Activated T-helper 17 cell treated with anti-CD3 and anti-CD28 coated beads, Interleukin-2, amount 50 U/mL, for 72 hours (primary cell): ENCODE measurements at regions not wholly inside any gene's neighbourhood (a gene's known extent, or its start where the extent isn't known, plus 50 kb on each side); places are given as distances from the start of the nearest gene placed in this dataset.

Experiments used
- ATAC-seq: fragments of 150-1000 bp; cut with Tn5 transposase; replicated peaks from 2 replicates; pipeline ENCODE4 v1.10.0; 2021; ENCODE audit warnings: mild to moderate bottlenecking, moderate library complexity
- H3K27ac Mint-ChIP-seq: one replicate; pipeline ENCODE4 v1.8.0; 2022; ENCODE audit warnings: mixed read lengths
- H3K27me3 Mint-ChIP-seq: one replicate; pipeline ENCODE4 v1.8.0; 2022; ENCODE audit warnings: mixed read lengths
- H3K36me3 Mint-ChIP-seq: one replicate; pipeline ENCODE4 v1.8.0; 2022; ENCODE audit warnings: low read depth, mild to moderate bottlenecking, mixed read lengths
- H3K4me1 Mint-ChIP-seq: one replicate; pipeline ENCODE4 v1.8.0; 2022; ENCODE audit warnings: mixed read lengths
- H3K4me3 Mint-ChIP-seq: one replicate; pipeline ENCODE4 v1.8.0; 2022; ENCODE audit warnings: mild to moderate bottlenecking, mixed read lengths
- H3K9me3 Mint-ChIP-seq: one replicate; pipeline ENCODE4 v1.8.0; 2022; ENCODE audit warnings: mixed read lengths

GRCh38 chr2:20150110-20150706, 74.7 kb downstream of the SDC1 start:
- Mint-ChIP-seq H3K27me3 (peaks cover 44% of the 10 kb centered on the region), H3K4me1 (no peaks in the 10 kb centered on the region), H3K27ac (no peak overlapping the region), H3K36me3 (no peaks in the 10 kb centered on the region), H3K9me3 (no peaks in the 10 kb centered on the region), H3K4me3 (no peak overlapping the region)
- no peak for ATAC-seq

GRCh38 chr2:20149703-20150030, 75.3 kb downstream of the SDC1 start:
- Mint-ChIP-seq H3K4me3 (no peak overlapping the region), H3K27me3 (peaks cover 41% of the 10 kb centered on the region), H3K9me3 (no peaks in the 10 kb centered on the region), H3K27ac (no peak overlapping the region), H3K36me3 (no peaks in the 10 kb centered on the region), H3K4me1 (no peaks in the 10 kb centered on the region)
- no peak for ATAC-seq

GRCh38 chr2:20148923-20149702, 75.8 kb downstream of the SDC1 start:
- no peak for ATAC-seq
- H3K4me3 Mint-ChIP-seq: no peak overlapping the region

GRCh38 chr2:20148426-20148922, 76.5 kb downstream of the SDC1 start:
- Mint-ChIP-seq H3K4me1 (no peaks in the 10 kb centered on the region), H3K27me3 (peaks cover 33% of the 10 kb centered on the region), H3K36me3 (no peaks in the 10 kb centered on the region), H3K9me3 (no peaks in the 10 kb centered on the region), H3K4me3 (no peak overlapping the region), H3K27ac (no peak overlapping the region)
- ATAC-seq: no peak

More at GRCh38 chr2:20148923-20149702, 75.8 kb downstream of the SDC1 start:
- Mint-ChIP-seq H3K4me1 (no peaks in the 10 kb centered on the region), H3K9me3 (no peaks in the 10 kb centered on the region), H3K27me3 (peaks cover 38% of the 10 kb centered on the region), H3K36me3 (no peaks in the 10 kb centered on the region), H3K27ac (no peak overlapping the region)

GRCh38 chr2:20147351-20147750, 77.6 kb downstream of the SDC1 start:
- no peak overlapping the region for H3K27ac Mint-ChIP-seq
- H3K4me3 Mint-ChIP-seq: no peak overlapping the region
- H3K9me3 Mint-ChIP-seq: no peaks in the 10 kb centered on the region
- peaks cover 30% of the 10 kb centered on the region for H3K27me3 Mint-ChIP-seq
- no peak for ATAC-seq
- H3K4me1 Mint-ChIP-seq: no peaks in the 10 kb centered on the region
- H3K36me3 Mint-ChIP-seq: no peaks in the 10 kb centered on the region

- Mint-ChIP-seq H3K4me3 (no peak overlapping the region), H3K27ac (no peak overlapping the region), H3K27me3 (peaks cover 30% of the 10 kb centered on the region), H3K4me1 (no peaks in the 10 kb centered on the region), H3K36me3 (no peaks in the 10 kb centered on the region), H3K9me3 (no peaks in the 10 kb centered on the region)
- no peak for ATAC-seq
Observed at GRCh38 chr2:20146401-20146800, 78.5 kb downstream of the SDC1 start.

- Mint-ChIP-seq H3K36me3 (no peaks in the 10 kb centered on the region), H3K4me1 (no peaks in the 10 kb centered on the region), H3K27me3 (peaks cover 27% of the 10 kb centered on the region), H3K27ac (no peak overlapping the region), H3K4me3 (no peak overlapping the region), H3K9me3 (no peaks in the 10 kb centered on the region)
- ATAC-seq: peak; percentile 84
Observed at GRCh38 chr2:20145497-20146193, 79.3 kb downstream of the SDC1 start.

- H3K4me3 Mint-ChIP-seq: no peak overlapping the region
- H3K27ac Mint-ChIP-seq: no peak overlapping the region
- no peak for ATAC-seq
- peaks cover 22% of the 10 kb centered on the region for H3K27me3 Mint-ChIP-seq
- H3K36me3 Mint-ChIP-seq: no peaks in the 10 kb centered on the region
- no peaks in the 10 kb centered on the region for H3K9me3 Mint-ChIP-seq
- H3K4me1 Mint-ChIP-seq: no peaks in the 10 kb centered on the region
Observed at GRCh38 chr2:20144861-20145260, 80.1 kb downstream of the SDC1 start.

- no peaks in the 10 kb centered on the region for H3K4me1 Mint-ChIP-seq
- no peak overlapping the region for H3K4me3 Mint-ChIP-seq
- H3K36me3 Mint-ChIP-seq: no peaks in the 10 kb centered on the region
- H3K27me3 Mint-ChIP-seq: peaks cover 18% of the 10 kb centered on the region
- no peak overlapping the region for H3K27ac Mint-ChIP-seq
- ATAC-seq: no peak
- no peaks in the 10 kb centered on the region for H3K9me3 Mint-ChIP-seq
Observed at GRCh38 chr2:20144196-20144595, 80.7 kb downstream of the SDC1 start.

- no peaks in the 10 kb centered on the region for H3K9me3 Mint-ChIP-seq
- no peaks in the 10 kb centered on the region for H3K4me1 Mint-ChIP-seq
- no peaks in the 10 kb centered on the region for H3K36me3 Mint-ChIP-seq
- H3K27ac Mint-ChIP-seq: no peak overlapping the region
- H3K27me3 Mint-ChIP-seq: peaks cover 11% of the 10 kb centered on the region
- H3K4me3 Mint-ChIP-seq: no peak overlapping the region
- no peak for ATAC-seq
Observed at GRCh38 chr2:20143263-20143662, 81.7 kb downstream of the SDC1 start.

GRCh38 chr2:20141806-20142205, 83.1 kb downstream of the SDC1 start:
- Mint-ChIP-seq H3K27ac (no peak overlapping the region), H3K27me3 (peaks cover 5% of the 10 kb centered on the region), H3K9me3 (no peaks in the 10 kb centered on the region), H3K36me3 (no peaks in the 10 kb centered on the region), H3K4me1 (no peaks in the 10 kb centered on the region), H3K4me3 (no peak overlapping the region)
- no peak for ATAC-seq

GRCh38 chr2:20141056-20141762, 83.7 kb downstream of the SDC1 start:
- H3K36me3 Mint-ChIP-seq: no peaks in the 10 kb centered on the region
- no peak overlapping the region for H3K4me3 Mint-ChIP-seq
- H3K27ac Mint-ChIP-seq: no peak overlapping the region
- no peak for ATAC-seq
- H3K4me1 Mint-ChIP-seq: no peaks in the 10 kb centered on the region
- peaks cover 3% of the 10 kb centered on the region for H3K27me3 Mint-ChIP-seq
- H3K9me3 Mint-ChIP-seq: no peaks in the 10 kb centered on the region

- no peaks in the 10 kb centered on the region for H3K36me3 Mint-ChIP-seq
- H3K27ac Mint-ChIP-seq: no peak overlapping the region
- no peak overlapping the region for H3K4me3 Mint-ChIP-seq
- H3K4me1 Mint-ChIP-seq: no peaks in the 10 kb centered on the region
- peaks cover 3% of the 10 kb centered on the region for H3K27me3 Mint-ChIP-seq
- no peak for ATAC-seq
- H3K9me3 Mint-ChIP-seq: no peaks in the 10 kb centered on the region
Observed at GRCh38 chr2:20140321-20141055, 84.4 kb downstream of the SDC1 start.
